Neural crest cell (in vitro differentiated cells): ENCODE measurements at regions not wholly inside any gene's neighbourhood (a gene's known extent, or its start where the extent isn't known, plus 50 kb on each side); places are given as distances from the start of the nearest gene placed in this dataset.

Source experiments
- DNase-seq: peaks from one replicate; pipeline ENCODE4 v3.0.0; 2021; ENCODE audit warnings: low read depth, mixed read lengths, low spot score
- H3K27ac Mint-ChIP-seq: one replicate; pipeline ENCODE4 v1.8.0; 2021; ENCODE audit warnings: mild to moderate bottlenecking, mixed read lengths; ENCODE audit not compliant: unreplicated experiment
- H3K27me3 Mint-ChIP-seq: 2 replicates; pipeline ENCODE4 v1.8.0; 2021; ENCODE audit warnings: low read depth, mild to moderate bottlenecking, mixed read lengths
- H3K36me3 Mint-ChIP-seq: 2 replicates; pipeline ENCODE4 v1.8.0; 2021; ENCODE audit warnings: low read depth, mild to moderate bottlenecking, mixed read lengths
- H3K4me1 Mint-ChIP-seq: 2 replicates; pipeline ENCODE4 v1.8.0; 2021; ENCODE audit warnings: mixed read lengths
- H3K4me3 Mint-ChIP-seq: one replicate; pipeline ENCODE4 v1.8.0; 2021; ENCODE audit warnings: mild to moderate bottlenecking, mixed read lengths
- H3K9me3 Mint-ChIP-seq: 2 replicates; pipeline ENCODE4 v1.8.0; 2021; ENCODE audit warnings: mixed read lengths
- CTCF ChIP-seq: fragments of 200-600 bp; sonication (generic); conservative IDR thresholded peaks from 2 replicates; pipeline ENCODE4 v1.5.0; 2021; ENCODE audit warnings: antibody characterized with exemption, mild to moderate bottlenecking

GRCh38 chr1:99185196-99185595 is 79.1 kb upstream of the PLPPR4 start:
- no peak for DNase-seq
- Mint-ChIP-seq H3K9me3 (peaks cover 3% of the 10 kb centered on the region), H3K36me3 (no peaks in the 10 kb centered on the region), H3K4me1 (no peaks in the 10 kb centered on the region), H3K4me3 (no peak overlapping the region), H3K27ac (no peak overlapping the region), H3K27me3 (no peaks in the 10 kb centered on the region)
- TF ChIP-seq CTCF: no peak

GRCh38 chr1:99193431-99193830 is 70.9 kb upstream of the PLPPR4 start:
- no peak for DNase-seq
- Mint-ChIP-seq H3K4me1 (no peaks in the 10 kb centered on the region), H3K36me3 (no peaks in the 10 kb centered on the region), H3K9me3 (peaks cover 3% of the 10 kb centered on the region), H3K4me3 (no peak overlapping the region), H3K27me3 (no peaks in the 10 kb centered on the region), H3K27ac (no peak overlapping the region)
- no peak for TF ChIP-seq CTCF

GRCh38 chr1:99198393-99198792 is 65.9 kb upstream of the PLPPR4 start:
- H3K36me3 Mint-ChIP-seq: no peaks in the 10 kb centered on the region
- H3K4me3 Mint-ChIP-seq: no peak overlapping the region
- DNase-seq: no peak
- H3K27ac Mint-ChIP-seq: no peak overlapping the region
- no peaks in the 10 kb centered on the region for H3K4me1 Mint-ChIP-seq
- H3K27me3 Mint-ChIP-seq: no peaks in the 10 kb centered on the region
- no peaks in the 10 kb centered on the region for H3K9me3 Mint-ChIP-seq
- no peak for TF ChIP-seq CTCF

- no peak for TF ChIP-seq CTCF
- Mint-ChIP-seq H3K27ac (no peak overlapping the region), H3K27me3 (no peaks in the 10 kb centered on the region)
Measured at GRCh38 chr1:99207216-99207615, 57.1 kb upstream of the PLPPR4 start.

More at GRCh38 chr1:99207216-99207615, 57.1 kb upstream of the PLPPR4 start:
- Mint-ChIP-seq H3K4me3 (no peak overlapping the region), H3K4me1 (no peaks in the 10 kb centered on the region), H3K9me3 (no peaks in the 10 kb centered on the region), H3K36me3 (no peaks in the 10 kb centered on the region)
- no peak for DNase-seq
